ENCODE measurements at regions not wholly inside any gene's neighbourhood (a gene's known extent, or its start where the extent isn't known, plus 50 kb on each side); places are given as distances from the start of the nearest gene placed in this dataset.

DNA sequence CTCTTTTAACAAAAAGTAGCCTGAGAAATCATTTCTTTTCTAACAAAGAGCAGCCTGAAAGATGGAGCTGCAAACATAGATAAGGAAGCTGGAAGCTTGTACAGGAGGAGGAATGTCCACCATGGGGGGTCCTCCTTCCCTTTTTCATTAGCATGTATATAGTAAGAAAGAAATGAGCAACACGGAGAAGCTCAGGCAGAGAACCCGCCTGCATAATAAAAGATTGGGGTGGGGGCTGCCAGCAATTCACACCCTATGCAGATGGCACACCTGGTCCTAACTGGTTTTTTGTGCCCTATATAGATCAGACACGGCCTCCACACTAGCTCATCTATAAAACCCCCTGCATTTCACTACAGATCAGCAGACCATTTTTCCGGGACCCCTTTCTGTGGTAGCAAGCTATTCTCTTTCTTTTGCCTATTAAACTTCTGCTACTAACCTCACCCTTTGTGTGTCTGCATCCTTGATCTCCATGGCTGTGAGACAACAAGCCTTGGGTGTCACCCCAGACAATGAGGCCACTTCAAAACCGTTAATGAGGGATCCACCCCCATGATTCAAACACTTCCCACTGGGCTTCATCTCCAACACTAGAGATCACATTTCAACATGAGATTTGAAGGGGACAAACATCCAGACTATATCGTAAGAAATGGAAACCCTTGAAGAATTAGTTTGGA is 167.5 kb upstream of the FREM2 start:
- TF ChIP-seq, protein P1, sequence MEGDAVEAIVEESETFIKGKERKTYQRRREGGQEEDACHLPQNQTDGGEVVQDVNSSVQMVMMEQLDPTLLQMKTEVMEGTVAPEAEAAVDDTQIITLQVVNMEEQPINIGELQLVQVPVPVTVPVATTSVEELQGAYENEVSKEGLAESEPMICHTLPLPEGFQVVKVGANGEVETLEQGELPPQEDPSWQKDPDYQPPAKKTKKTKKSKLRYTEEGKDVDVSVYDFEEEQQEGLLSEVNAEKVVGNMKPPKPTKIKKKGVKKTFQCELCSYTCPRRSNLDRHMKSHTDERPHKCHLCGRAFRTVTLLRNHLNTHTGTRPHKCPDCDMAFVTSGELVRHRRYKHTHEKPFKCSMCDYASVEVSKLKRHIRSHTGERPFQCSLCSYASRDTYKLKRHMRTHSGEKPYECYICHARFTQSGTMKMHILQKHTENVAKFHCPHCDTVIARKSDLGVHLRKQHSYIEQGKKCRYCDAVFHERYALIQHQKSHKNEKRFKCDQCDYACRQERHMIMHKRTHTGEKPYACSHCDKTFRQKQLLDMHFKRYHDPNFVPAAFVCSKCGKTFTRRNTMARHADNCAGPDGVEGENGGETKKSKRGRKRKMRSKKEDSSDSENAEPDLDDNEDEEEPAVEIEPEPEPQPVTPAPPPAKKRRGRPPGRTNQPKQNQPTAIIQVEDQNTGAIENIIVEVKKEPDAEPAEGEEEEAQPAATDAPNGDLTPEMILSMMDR (IDR thresholded peaks at IDR 0.05), result no peak
- TF ChIP-seq POLR2A (IDR thresholded peaks at IDR 0.05), result no peak

All from gastroesophageal sphincter (tissue), 3 donors.